Right lobe of liver (tissue), 4 donors: ENCODE measurements at regions not wholly inside any gene's neighbourhood (a gene's known extent, or its start where the extent isn't known, plus 50 kb on each side); places are given as distances from the start of the nearest gene placed in this dataset.

Experiments used
- POLR2A ChIP-seq: fragments of 450-650 bp; IDR thresholded peaks from one replicate; pipeline ENCODE4 v1.6.1; 2017; ENCODE audit warnings: antibody characterized with exemption, mild to moderate bottlenecking
- TF ChIP-seq, protein P1 (sequence below), 4 donors: fragments of 200-600 bp in 3 of 4; fragments of 450-650 bp in 1 of 4; IDR thresholded peaks; one replicate each; pipeline versions ENCODE4 v1.5.1 to v1.8.0; 2016 to 2022; ENCODE audit warnings: antibody characterized with exemption in 4 of 4, mild to moderate bottlenecking in 2 of 4
- donor health status: DM: no; HTN: no; CAD: no.
- donor health status: DM: no; HTN: no; CAD: no.
- donor health status: DM: no; HTN: yes; CAD: no.

DNA sequence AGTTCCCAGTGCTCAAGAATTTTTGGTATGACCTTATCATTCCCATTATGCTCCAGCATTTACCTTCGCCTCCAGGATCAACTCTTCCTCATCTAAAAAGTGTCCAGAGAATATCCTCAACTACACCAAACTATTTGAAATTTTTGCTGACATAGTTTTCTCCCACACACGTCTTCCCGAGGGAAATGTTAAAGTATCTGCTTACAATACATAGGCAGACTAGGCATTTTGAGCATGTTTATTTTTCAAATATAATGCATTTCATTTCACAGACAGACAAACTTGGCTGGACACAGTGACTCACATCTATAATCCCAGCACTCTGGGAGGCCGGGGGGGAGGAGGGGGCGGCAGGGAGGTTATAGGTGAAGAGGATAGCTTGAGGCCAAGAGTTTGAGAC, 177.1 kb upstream of the TRIM24 start:
- no peak for TF ChIP-seq POLR2A
- TF ChIP-seq, protein P1, sequence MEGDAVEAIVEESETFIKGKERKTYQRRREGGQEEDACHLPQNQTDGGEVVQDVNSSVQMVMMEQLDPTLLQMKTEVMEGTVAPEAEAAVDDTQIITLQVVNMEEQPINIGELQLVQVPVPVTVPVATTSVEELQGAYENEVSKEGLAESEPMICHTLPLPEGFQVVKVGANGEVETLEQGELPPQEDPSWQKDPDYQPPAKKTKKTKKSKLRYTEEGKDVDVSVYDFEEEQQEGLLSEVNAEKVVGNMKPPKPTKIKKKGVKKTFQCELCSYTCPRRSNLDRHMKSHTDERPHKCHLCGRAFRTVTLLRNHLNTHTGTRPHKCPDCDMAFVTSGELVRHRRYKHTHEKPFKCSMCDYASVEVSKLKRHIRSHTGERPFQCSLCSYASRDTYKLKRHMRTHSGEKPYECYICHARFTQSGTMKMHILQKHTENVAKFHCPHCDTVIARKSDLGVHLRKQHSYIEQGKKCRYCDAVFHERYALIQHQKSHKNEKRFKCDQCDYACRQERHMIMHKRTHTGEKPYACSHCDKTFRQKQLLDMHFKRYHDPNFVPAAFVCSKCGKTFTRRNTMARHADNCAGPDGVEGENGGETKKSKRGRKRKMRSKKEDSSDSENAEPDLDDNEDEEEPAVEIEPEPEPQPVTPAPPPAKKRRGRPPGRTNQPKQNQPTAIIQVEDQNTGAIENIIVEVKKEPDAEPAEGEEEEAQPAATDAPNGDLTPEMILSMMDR (IDR thresholded peaks at IDR 0.05): no peak
